GM18867 (cell line): ENCODE measurements at regions not wholly inside any gene's neighbourhood (a gene's known extent, or its start where the extent isn't known, plus 50 kb on each side); places are given as distances from the start of the nearest gene placed in this dataset.

ENCODE experiments used
- ATAC-seq: cut with Tn5 transposase; IDR thresholded peaks from one replicate; pipeline ENCODE4 v1.9.1; 2021; ENCODE audit warnings: mild to moderate bottlenecking, moderate library complexity; ENCODE audit not compliant: unreplicated experiment

DNA sequence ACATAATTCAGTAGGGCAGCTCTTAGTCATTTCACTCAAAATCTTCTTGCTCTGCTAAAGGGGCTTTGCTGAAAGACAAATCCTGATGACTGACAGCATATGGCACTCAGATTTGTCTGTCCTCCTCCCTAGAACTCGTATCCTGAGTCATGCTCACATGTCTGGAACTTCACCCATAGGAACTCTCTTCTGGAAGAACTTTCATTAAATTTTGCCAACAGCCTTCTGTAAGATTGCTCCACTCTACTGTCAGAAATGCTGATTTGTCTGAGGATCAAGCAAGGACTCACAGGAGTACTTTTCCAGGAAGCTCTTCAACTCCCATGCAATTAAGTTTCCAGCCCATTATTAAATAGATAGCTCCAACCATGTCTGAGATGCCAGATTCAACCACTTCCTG lies 59.8 kb upstream of the SNX2 start:
- no peak for ATAC-seq

DNA sequence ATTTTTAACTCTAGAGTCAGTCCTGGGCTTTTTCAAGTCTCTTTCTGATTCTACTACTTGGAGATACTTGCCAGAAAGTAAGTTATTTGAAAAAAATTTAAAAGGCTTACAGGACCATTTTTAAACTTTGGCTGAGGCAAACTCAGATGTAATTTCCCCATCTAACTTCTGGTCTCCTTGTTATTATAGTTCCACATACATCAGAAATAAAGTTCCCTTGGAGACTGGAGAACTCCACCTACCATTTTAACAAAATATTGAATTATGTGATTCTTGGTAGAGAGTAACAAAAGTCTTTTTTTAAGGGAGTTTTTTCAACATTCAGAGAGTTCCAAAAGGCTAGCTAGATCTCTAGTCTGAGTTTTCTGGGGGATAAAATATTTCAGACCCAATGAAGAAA lies 56.3 kb upstream of the SNX2 start:
- no peak for ATAC-seq

DNA sequence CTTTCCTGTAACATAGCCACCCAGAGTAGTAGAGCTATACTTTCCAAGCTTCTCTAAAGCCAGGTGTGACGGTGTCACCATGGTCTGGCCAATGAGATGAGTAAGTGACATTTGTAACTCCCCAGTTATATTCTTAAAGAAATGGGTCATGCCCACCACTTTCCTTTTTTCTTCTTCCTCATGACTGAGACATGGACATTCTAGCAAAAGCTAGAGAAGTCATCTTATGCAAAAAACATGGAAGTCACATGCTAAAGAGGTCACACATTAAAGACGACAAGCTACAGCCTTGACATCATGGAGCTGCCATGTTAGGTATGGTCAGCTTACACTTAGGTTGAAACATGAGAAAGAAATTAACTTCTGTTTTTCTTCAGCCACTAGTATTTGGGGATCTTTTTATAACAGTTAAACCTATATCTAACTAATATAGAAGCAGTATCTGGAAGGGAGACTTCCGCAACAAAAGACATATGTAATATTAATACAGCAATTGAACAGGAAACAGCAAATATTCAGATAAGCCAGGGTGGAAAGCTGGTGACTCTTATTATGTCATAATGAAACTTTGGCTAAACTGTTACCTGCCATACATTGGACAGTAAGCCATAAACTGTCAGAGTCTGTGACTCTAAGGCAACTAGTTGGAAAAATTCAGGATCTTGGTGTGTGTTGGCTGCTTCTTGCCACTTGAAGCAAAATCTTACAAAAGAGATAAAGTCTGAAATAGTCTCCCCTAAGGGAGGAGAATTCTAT lies 54.7 kb upstream of the SNX2 start:
- no peak for ATAC-seq

DNA sequence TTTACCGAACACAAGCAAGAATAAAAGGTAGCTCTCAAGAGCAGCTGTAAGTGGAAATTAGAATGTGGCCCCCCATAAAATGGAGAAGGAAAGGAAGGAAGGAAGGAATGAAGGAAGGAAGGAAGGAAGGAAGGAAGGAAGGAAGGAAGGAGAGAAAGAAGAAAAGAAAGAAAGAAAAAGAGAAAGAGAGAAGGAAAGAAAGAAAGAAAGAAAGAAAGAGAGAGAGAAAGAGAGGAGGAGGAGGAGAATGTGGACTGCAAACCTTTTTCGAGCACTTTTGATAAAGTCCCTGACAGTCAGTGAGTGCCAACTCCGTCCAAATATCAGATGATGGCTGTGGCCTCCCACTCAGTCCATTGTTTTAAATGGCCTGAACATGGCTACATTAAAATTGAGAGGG lies 53.8 kb upstream of the SNX2 start:
- no peak for ATAC-seq

DNA sequence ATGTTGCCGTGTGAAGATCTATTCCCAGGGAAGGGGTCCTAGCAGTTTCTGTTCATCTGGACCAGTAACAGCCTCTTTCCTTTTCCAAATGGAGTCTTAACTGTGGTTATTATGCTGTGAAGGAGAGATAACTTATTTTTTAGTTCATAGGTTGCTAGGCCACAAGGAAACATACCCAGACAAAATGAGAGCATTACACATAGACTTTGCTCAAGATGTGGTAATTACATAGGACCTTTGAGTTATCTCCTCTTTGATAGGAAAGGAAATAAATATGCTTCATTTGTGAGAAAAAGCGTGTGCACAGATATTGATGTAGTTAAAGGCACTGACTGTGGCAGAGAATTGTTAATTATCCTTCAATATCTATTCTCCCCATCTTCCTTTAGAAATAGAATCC lies 52.5 kb upstream of the SNX2 start:
- ATAC-seq = no peak

DNA sequence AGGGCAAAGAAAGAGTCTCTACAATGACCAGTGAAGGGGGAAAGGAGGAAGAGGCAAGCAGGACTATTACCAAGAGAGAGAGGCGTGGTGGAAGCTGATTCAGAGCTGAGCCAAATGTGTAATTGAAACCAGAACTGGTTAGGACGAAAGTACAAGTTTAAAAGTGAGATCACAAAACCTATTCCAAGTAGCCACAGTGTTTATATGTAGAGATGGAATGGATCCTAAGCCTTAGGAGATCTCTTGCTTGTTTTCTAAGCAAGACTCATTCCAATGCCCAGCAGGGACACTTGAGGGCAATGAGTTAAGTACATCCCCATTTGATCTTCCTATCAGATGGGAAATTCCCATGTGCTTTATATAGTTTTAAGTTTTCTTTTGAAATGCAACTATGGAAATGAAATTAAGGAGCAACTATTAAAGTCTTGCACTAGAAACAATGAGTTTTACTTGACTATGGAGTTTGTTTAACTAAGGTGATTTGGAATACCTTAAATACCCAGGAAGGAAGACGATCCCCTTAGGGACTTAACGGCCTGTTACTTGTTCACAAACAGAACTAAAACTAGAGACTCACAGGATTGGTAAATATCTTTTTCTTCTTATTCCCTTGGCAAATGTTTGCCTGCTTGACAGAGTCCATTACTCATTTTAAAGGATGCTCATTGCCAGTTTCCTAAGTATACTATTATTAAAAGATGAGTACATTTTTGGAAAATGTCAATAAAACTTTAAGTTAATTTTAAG lies 51.1 kb upstream of the SNX2 start:
- ATAC-seq = peak; percentile 97
